Right lobe of liver (tissue), 4 donors: ENCODE measurements at regions not wholly inside any gene's neighbourhood (a gene's known extent, or its start where the extent isn't known, plus 50 kb on each side); places are given as distances from the start of the nearest gene placed in this dataset.

Source experiments
- POLR2A ChIP-seq: fragments of 450-650 bp; IDR thresholded peaks from one replicate; pipeline ENCODE4 v1.6.1; 2017; ENCODE audit warnings: antibody characterized with exemption, mild to moderate bottlenecking
- TF ChIP-seq, protein P1 (sequence below), 4 donors: fragments of 200-600 bp in 3 of 4; fragments of 450-650 bp in 1 of 4; IDR thresholded peaks; one replicate each; pipeline versions ENCODE4 v1.5.1 to v1.8.0; 2016 to 2022; ENCODE audit warnings: antibody characterized with exemption in 4 of 4, mild to moderate bottlenecking in 2 of 4
- donor health status: DM: no; HTN: no; CAD: no.
- donor health status: DM: no; HTN: no; CAD: no.
- donor health status: DM: no; HTN: yes; CAD: no.

DNA sequence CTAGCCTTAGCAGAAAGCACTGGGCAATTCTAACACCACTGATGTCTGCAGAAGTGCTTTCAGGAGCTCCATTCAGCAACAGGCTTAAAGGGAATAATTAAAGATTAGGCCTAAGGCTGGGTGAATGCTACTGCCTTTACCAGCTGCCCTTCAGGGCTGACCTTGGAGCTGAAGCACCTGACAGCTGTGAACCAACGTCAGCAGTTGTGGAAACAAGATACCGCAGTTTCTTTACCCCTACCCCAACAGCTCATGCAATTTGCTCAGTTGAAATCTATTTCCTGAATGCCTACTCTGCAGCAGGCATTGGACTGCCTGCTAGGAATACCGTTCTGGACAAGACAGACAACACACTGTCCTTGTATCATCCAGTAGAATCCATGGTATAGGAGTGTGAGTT lies 51.5 kb upstream of the ADTRP start:
- TF ChIP-seq, protein P1, sequence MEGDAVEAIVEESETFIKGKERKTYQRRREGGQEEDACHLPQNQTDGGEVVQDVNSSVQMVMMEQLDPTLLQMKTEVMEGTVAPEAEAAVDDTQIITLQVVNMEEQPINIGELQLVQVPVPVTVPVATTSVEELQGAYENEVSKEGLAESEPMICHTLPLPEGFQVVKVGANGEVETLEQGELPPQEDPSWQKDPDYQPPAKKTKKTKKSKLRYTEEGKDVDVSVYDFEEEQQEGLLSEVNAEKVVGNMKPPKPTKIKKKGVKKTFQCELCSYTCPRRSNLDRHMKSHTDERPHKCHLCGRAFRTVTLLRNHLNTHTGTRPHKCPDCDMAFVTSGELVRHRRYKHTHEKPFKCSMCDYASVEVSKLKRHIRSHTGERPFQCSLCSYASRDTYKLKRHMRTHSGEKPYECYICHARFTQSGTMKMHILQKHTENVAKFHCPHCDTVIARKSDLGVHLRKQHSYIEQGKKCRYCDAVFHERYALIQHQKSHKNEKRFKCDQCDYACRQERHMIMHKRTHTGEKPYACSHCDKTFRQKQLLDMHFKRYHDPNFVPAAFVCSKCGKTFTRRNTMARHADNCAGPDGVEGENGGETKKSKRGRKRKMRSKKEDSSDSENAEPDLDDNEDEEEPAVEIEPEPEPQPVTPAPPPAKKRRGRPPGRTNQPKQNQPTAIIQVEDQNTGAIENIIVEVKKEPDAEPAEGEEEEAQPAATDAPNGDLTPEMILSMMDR (IDR thresholded peaks at IDR 0.05), result no peak
- no peak for TF ChIP-seq POLR2A
